ENCODE measurements at regions not wholly inside any gene's neighbourhood (a gene's known extent, or its start where the extent isn't known, plus 50 kb on each side); places are given as distances from the start of the nearest gene placed in this dataset.

DNA sequence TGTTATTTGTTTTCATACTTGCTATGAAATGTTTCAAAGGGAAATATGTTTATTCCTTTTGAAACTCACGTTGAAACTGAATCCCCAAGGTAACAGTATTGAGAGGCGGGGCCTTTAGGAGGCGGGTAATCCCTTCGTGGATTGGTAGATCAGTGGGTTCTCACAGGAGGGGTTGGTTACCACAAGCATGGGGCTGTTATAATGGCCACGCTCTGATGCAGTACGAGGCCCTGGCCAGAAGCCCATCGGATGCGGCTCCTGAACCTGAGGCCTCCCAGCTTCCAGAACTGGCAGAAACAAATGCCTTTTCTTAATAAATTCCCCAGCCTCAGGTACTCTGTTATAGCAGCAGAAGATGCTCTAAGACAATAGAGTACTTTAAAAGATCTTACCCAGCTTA, 135.7 kb downstream of the ASB1 start:
- no peaks in the 10 kb centered on the region for H3K9me3 ChIP-seq
- 66 to 71% methylated on average over 8 of the region's 8 CpGs for WGBS, 2 donors
- no peak overlapping the region for H3K4me3 ChIP-seq
- H3K27me3 ChIP-seq: peaks cover 0 to 4% of the 10 kb centered on the region in 2 donors
- no peak for DNase-seq (ENCODE audit: low spot score in 2 of 2)
- H3K4me1 ChIP-seq: no peaks in the 10 kb centered on the region
- no peak for TF ChIP-seq POLR2A (IDR thresholded peaks at IDR 0.05)
- no peak for TF ChIP-seq CTCF (IDR thresholded peaks at IDR 0.05)
- no peak for TF ChIP-seq EP300 (IDR thresholded peaks at IDR 0.05)
- no peaks in the 10 kb centered on the region for H3K36me3 ChIP-seq
- H3K27ac ChIP-seq: no peak overlapping the region

DNA sequence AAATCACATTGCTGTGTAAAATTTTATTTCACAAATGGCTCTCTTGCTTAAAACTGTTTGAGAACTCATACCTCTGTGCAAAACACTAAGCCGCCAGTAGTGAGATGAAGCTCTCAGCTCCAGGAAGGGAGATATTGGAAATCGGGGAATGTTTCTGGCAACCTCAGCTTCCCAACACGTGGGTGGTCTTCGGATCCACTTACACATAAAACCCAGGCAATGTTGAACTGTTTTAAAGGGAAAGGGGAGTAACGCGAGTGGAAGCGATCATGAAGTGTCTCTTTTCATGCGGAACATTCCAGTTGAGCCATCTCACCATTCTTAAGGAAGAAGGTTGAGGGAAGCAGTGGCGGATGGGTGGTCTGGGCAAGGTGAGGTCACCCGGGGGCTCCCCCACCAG, 136.8 kb downstream of the ASB1 start:
- no peak overlapping the region for H3K27ac ChIP-seq
- WGBS, 2 donors: 56 to 65% methylated on average over 10 of the region's 10 CpGs
- no peaks in the 10 kb centered on the region for H3K4me1 ChIP-seq
- H3K27me3 ChIP-seq: peaks cover 0 to 4% of the 10 kb centered on the region in 2 donors
- no peak overlapping the region for H3K4me3 ChIP-seq
- no peaks in the 10 kb centered on the region for H3K9me3 ChIP-seq
- no peak for TF ChIP-seq EP300 (IDR thresholded peaks at IDR 0.05)
- no peak for TF ChIP-seq POLR2A (IDR thresholded peaks at IDR 0.05)
- no peak for TF ChIP-seq CTCF (IDR thresholded peaks at IDR 0.05)
- no peak for DNase-seq (ENCODE audit: low spot score in 2 of 2)
- H3K36me3 ChIP-seq: no peaks in the 10 kb centered on the region

- H3K4me3 ChIP-seq: no peak overlapping the region
- no peak overlapping the region for H3K27ac ChIP-seq
- no peaks in the 10 kb centered on the region for H3K9me3 ChIP-seq
- DNase-seq (ENCODE audit: low spot score in 2 of 2): no peak
- peaks cover 0 to 1% (median 0%) of the 10 kb centered on the region in 4 donors for H3K4me1 ChIP-seq
- TF ChIP-seq POLR2A (IDR thresholded peaks at IDR 0.05) (no peak), EP300 (IDR thresholded peaks at IDR 0.05) (no peak), CTCF (IDR thresholded peaks at IDR 0.05) (no peak)
- WGBS, 2 donors: 76 to 85% methylated on average over 14 to 16 of the region's 16 CpGs
- H3K36me3 ChIP-seq: no peaks in the 10 kb centered on the region
- peaks cover 0 to 4% of the 10 kb centered on the region in 2 donors for H3K27me3 ChIP-seq
Measured at GRCh38 chr2:238564286-238564920, 137.7 kb downstream of the ASB1 start.

DNA sequence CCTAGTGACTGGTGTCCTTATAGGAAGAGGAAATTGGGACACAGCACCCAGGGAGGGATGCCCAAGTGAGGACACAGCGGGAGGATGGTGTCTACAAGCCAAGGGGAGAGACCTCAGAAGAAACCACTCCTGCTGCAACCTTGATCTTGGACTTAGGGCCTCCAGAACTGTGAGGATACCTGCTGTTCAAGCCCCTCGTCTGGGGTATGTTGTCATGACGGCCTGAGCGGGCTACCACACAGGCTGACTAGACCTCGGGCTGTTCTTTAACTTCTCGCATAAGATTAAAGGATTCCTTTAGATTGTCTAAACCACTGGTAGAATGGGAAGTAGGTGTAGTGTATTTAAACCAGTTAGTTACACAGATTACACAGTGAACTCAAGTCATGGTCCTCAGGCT, 138.3 kb downstream of the ASB1 start:
- Histone ChIP-seq H3K9me3 (no peaks in the 10 kb centered on the region), H3K27me3 (peaks cover 0 to 8% of the 10 kb centered on the region in 2 donors), H3K4me1 (peaks cover 0 to 5% (median 0%) of the 10 kb centered on the region in 4 donors), H3K27ac (no peak overlapping the region), H3K36me3 (no peaks in the 10 kb centered on the region), H3K4me3 (no peak overlapping the region)
- TF ChIP-seq EP300 (IDR thresholded peaks at IDR 0.05) (no peak), POLR2A (IDR thresholded peaks at IDR 0.05) (no peak), CTCF (IDR thresholded peaks at IDR 0.05) (no peak)
- no peak for DNase-seq (ENCODE audit: low spot score in 2 of 2)
- WGBS, 2 donors: 89 to 92% methylated on average over 6 of the region's 6 CpGs

- no peak for TF ChIP-seq POLR2A (IDR thresholded peaks at IDR 0.05)
- TF ChIP-seq CTCF (IDR thresholded peaks at IDR 0.05): no peak
- peaks cover 0 to 5% (median 0%) of the 10 kb centered on the region in 4 donors for H3K4me1 ChIP-seq
- H3K9me3 ChIP-seq: no peaks in the 10 kb centered on the region
- H3K36me3 ChIP-seq: no peaks in the 10 kb centered on the region
- no peak for DNase-seq (ENCODE audit: low spot score in 2 of 2)
- no peak overlapping the region for H3K4me3 ChIP-seq
- peaks cover 0 to 8% of the 10 kb centered on the region in 2 donors for H3K27me3 ChIP-seq
- WGBS, 2 donors: 65 to 70% methylated on average over 16 of the region's 16 CpGs
- H3K27ac ChIP-seq: no peak overlapping the region
Measured at GRCh38 chr2:238566001-238566645, 139.4 kb downstream of the ASB1 start.

Measured in tibial nerve (tissue), 4 donors.